MM.1S (cell line): ENCODE measurements at regions not wholly inside any gene's neighbourhood (a gene's known extent, or its start where the extent isn't known, plus 50 kb on each side); places are given as distances from the start of the nearest gene placed in this dataset.

Experiments used
- CTCF ChIP-seq: fragments of 300-600 bp; sonication (generic); IDR thresholded peaks from 2 replicates; pipeline ENCODE4 v1.5.1; 2016; ENCODE audit warnings: antibody characterized with exemption, low read length, mixed read lengths
- EZH2 ChIP-seq: fragments of 300-600 bp; sonication (generic); optimal IDR thresholded peaks from 2 replicates; pipeline ENCODE3; 2017; ENCODE audit warnings: low read depth, mild to moderate bottlenecking, antibody characterized with exemption, low read length, mixed read lengths
- EZH2phosphoT487 ChIP-seq: fragments of 300-600 bp; sonication (generic); IDR thresholded peaks from 2 replicates; pipeline ENCODE4 v1.6.1; 2018; ENCODE audit warnings: antibody characterized with exemption, low read length

GRCh38 chr10:71081912-71082311 lies 130.5 kb upstream of the UNC5B start:
- TF ChIP-seq CTCF (no peak), EZH2 (no peak), EZH2phosphoT487 (no peak)
